ENCODE measurements at regions not wholly inside any gene's neighbourhood (a gene's known extent, or its start where the extent isn't known, plus 50 kb on each side); places are given as distances from the start of the nearest gene placed in this dataset.

- peaks cover 49% of the 10 kb centered on the region for H3K27me3 Mint-ChIP-seq (ENCODE audit: low read depth)
- intact Hi-C loops (cut with micrococcal nuclease) = loop anchor here (5.0 kb wide), 1 partner anchor 219 kb away; no protein-coding TSS in a partner anchor
- H3K9me3 Mint-ChIP-seq = no peaks in the 10 kb centered on the region
These were observed 293.9 kb downstream of the ZSWIM6 start for GRCh38 chr5:61625681-61626621.

GRCh38 chr5:61626639-61627282 is 294.7 kb downstream of the ZSWIM6 start:
- Mint-ChIP-seq H3K27me3 (ENCODE audit: low read depth) (peaks cover 49% of the 10 kb centered on the region), H3K4me3 (ENCODE audit: low read depth) (no peak overlapping the region), H3K27ac (no peak overlapping the region), H3K36me3 (ENCODE audit: low read depth) (no peaks in the 10 kb centered on the region), H3K9me3 (no peaks in the 10 kb centered on the region), H3K4me1 (ENCODE audit: low read depth) (peaks cover 2% of the 10 kb centered on the region)
- no peak for DNase-seq (ENCODE audit: low spot score)
- intact Hi-C loops (cut with micrococcal nuclease) = loop anchor here (5.0 kb wide), 1 partner anchor 219 kb away; no protein-coding TSS in a partner anchor

More at GRCh38 chr5:61625681-61626621, 293.9 kb downstream of the ZSWIM6 start:
- H3K4me1 Mint-ChIP-seq (ENCODE audit: low read depth) = peaks cover 2% of the 10 kb centered on the region
- no peak overlapping the region for H3K4me3 Mint-ChIP-seq (ENCODE audit: low read depth)
- H3K27ac Mint-ChIP-seq = no peak overlapping the region
- no peaks in the 10 kb centered on the region for H3K36me3 Mint-ChIP-seq (ENCODE audit: low read depth)
- DNase-seq (ENCODE audit: low spot score) = no peak

- H3K36me3 Mint-ChIP-seq (ENCODE audit: low read depth) = no peaks in the 10 kb centered on the region
- peaks cover 2% of the 10 kb centered on the region for H3K4me1 Mint-ChIP-seq (ENCODE audit: low read depth)
- H3K27me3 Mint-ChIP-seq (ENCODE audit: low read depth) = peaks cover 45% of the 10 kb centered on the region
- H3K27ac Mint-ChIP-seq = no peak overlapping the region
- DNase-seq (ENCODE audit: low spot score) = no peak
- H3K9me3 Mint-ChIP-seq = no peaks in the 10 kb centered on the region
- intact Hi-C loops (cut with micrococcal nuclease) = loop anchor here (5.0 kb wide), 1 partner anchor 220 kb away; no protein-coding TSS in a partner anchor
- H3K4me3 Mint-ChIP-seq (ENCODE audit: low read depth) = no peak overlapping the region
These were observed 295.5 kb downstream of the ZSWIM6 start for GRCh38 chr5:61627531-61627930.

GRCh38 chr5:61630908-61631307 is 298.9 kb downstream of the ZSWIM6 start:
- H3K27me3 Mint-ChIP-seq (ENCODE audit: low read depth) = peaks cover 34% of the 10 kb centered on the region
- H3K9me3 Mint-ChIP-seq = no peaks in the 10 kb centered on the region
- no peak for DNase-seq (ENCODE audit: low spot score)
- H3K4me1 Mint-ChIP-seq (ENCODE audit: low read depth) = peaks cover 2% of the 10 kb centered on the region
- no peak overlapping the region for H3K4me3 Mint-ChIP-seq (ENCODE audit: low read depth)
- intact Hi-C loops (cut with micrococcal nuclease) = no loop called here
- H3K36me3 Mint-ChIP-seq (ENCODE audit: low read depth) = no peaks in the 10 kb centered on the region
- H3K27ac Mint-ChIP-seq = no peak overlapping the region

- Mint-ChIP-seq H3K27ac (no peak overlapping the region), H3K27me3 (ENCODE audit: low read depth) (peaks cover 34% of the 10 kb centered on the region), H3K9me3 (no peaks in the 10 kb centered on the region), H3K4me1 (ENCODE audit: low read depth) (peaks cover 2% of the 10 kb centered on the region), H3K36me3 (ENCODE audit: low read depth) (no peaks in the 10 kb centered on the region), H3K4me3 (ENCODE audit: low read depth) (no peak overlapping the region)
- DNase-seq (ENCODE audit: low spot score) = no peak
- intact Hi-C loops (cut with micrococcal nuclease) = no loop called here
These were observed 299.4 kb downstream of the ZSWIM6 start for GRCh38 chr5:61631438-61631941.

- intact Hi-C loops (cut with micrococcal nuclease) = no loop called here
- peaks cover 2% of the 10 kb centered on the region for H3K4me1 Mint-ChIP-seq (ENCODE audit: low read depth)
- H3K4me3 Mint-ChIP-seq (ENCODE audit: low read depth) = no peak overlapping the region
- no peak overlapping the region for H3K27ac Mint-ChIP-seq
- H3K9me3 Mint-ChIP-seq = no peaks in the 10 kb centered on the region
- H3K36me3 Mint-ChIP-seq (ENCODE audit: low read depth) = no peaks in the 10 kb centered on the region
- peaks cover 28% of the 10 kb centered on the region for H3K27me3 Mint-ChIP-seq (ENCODE audit: low read depth)
- DNase-seq (ENCODE audit: low spot score) = no peak
These were observed 300.0 kb downstream of the ZSWIM6 start for GRCh38 chr5:61632064-61632463.

GRCh38 chr5:61635271-61635670 is 303.2 kb downstream of the ZSWIM6 start:
- DNase-seq (ENCODE audit: low spot score) = no peak
- H3K36me3 Mint-ChIP-seq (ENCODE audit: low read depth) = no peaks in the 10 kb centered on the region
- H3K27me3 Mint-ChIP-seq (ENCODE audit: low read depth) = peaks cover 12% of the 10 kb centered on the region
- H3K9me3 Mint-ChIP-seq = no peaks in the 10 kb centered on the region
- intact Hi-C loops (cut with micrococcal nuclease) = no loop called here
- H3K27ac Mint-ChIP-seq = no peak overlapping the region
- H3K4me3 Mint-ChIP-seq (ENCODE audit: low read depth) = no peak overlapping the region
- H3K4me1 Mint-ChIP-seq (ENCODE audit: low read depth) = no peaks in the 10 kb centered on the region

- Mint-ChIP-seq H3K27me3 (ENCODE audit: low read depth) (peaks cover 15% of the 10 kb centered on the region), H3K27ac (no peak overlapping the region), H3K4me1 (ENCODE audit: low read depth) (no peaks in the 10 kb centered on the region), H3K9me3 (no peaks in the 10 kb centered on the region), H3K36me3 (ENCODE audit: low read depth) (no peaks in the 10 kb centered on the region), H3K4me3 (ENCODE audit: low read depth) (no peak overlapping the region)
- DNase-seq (ENCODE audit: low spot score) = no peak
- intact Hi-C loops (cut with micrococcal nuclease) = no loop called here
These were observed 305.5 kb downstream of the ZSWIM6 start for GRCh38 chr5:61637566-61637965.

- Mint-ChIP-seq H3K36me3 (ENCODE audit: low read depth) (no peaks in the 10 kb centered on the region), H3K27ac (no peak overlapping the region)
- intact Hi-C loops (cut with micrococcal nuclease) = no loop called here
These were observed 306.4 kb downstream of the ZSWIM6 start for GRCh38 chr5:61638476-61638875.

GRCh38 chr5:61640179-61641021 is 308.3 kb downstream of the ZSWIM6 start:
- Mint-ChIP-seq H3K9me3 (no peaks in the 10 kb centered on the region), H3K4me3 (ENCODE audit: low read depth) (no peak overlapping the region), H3K27ac (no peak overlapping the region), H3K27me3 (ENCODE audit: low read depth) (peaks cover 12% of the 10 kb centered on the region), H3K4me1 (ENCODE audit: low read depth) (no peaks in the 10 kb centered on the region), H3K36me3 (ENCODE audit: low read depth) (no peaks in the 10 kb centered on the region)
- intact Hi-C loops (cut with micrococcal nuclease) = no loop called here
- DNase-seq (ENCODE audit: low spot score) = no peak

More at GRCh38 chr5:61638476-61638875, 306.4 kb downstream of the ZSWIM6 start:
- H3K4me3 Mint-ChIP-seq (ENCODE audit: low read depth) = no peak overlapping the region
- DNase-seq (ENCODE audit: low spot score) = no peak
- H3K27me3 Mint-ChIP-seq (ENCODE audit: low read depth) = peaks cover 15% of the 10 kb centered on the region
- H3K9me3 Mint-ChIP-seq = no peaks in the 10 kb centered on the region
- no peaks in the 10 kb centered on the region for H3K4me1 Mint-ChIP-seq (ENCODE audit: low read depth)

GRCh38 chr5:61641748-61642565 is 309.9 kb downstream of the ZSWIM6 start:
- DNase-seq (ENCODE audit: low spot score) = no peak
- intact Hi-C loops (cut with micrococcal nuclease) = no loop called here
- Mint-ChIP-seq H3K4me3 (ENCODE audit: low read depth) (no peak overlapping the region), H3K27ac (no peak overlapping the region), H3K36me3 (ENCODE audit: low read depth) (no peaks in the 10 kb centered on the region), H3K4me1 (ENCODE audit: low read depth) (no peaks in the 10 kb centered on the region), H3K9me3 (no peaks in the 10 kb centered on the region), H3K27me3 (ENCODE audit: low read depth) (peaks cover 9% of the 10 kb centered on the region)

GRCh38 chr5:61647672-61648071 is 315.6 kb downstream of the ZSWIM6 start:
- DNase-seq (ENCODE audit: low spot score) = no peak
- Mint-ChIP-seq H3K27me3 (ENCODE audit: low read depth) (peaks cover 3% of the 10 kb centered on the region), H3K4me1 (ENCODE audit: low read depth) (no peaks in the 10 kb centered on the region), H3K4me3 (ENCODE audit: low read depth) (no peak overlapping the region), H3K36me3 (ENCODE audit: low read depth) (no peaks in the 10 kb centered on the region), H3K27ac (no peak overlapping the region), H3K9me3 (no peaks in the 10 kb centered on the region)
- intact Hi-C loops (cut with micrococcal nuclease) = no loop called here

All from activated T-helper 2 cell treated with anti-CD3 and anti-CD28 coated beads, Interferon-gamma antibody, Interleukin-2, Interleukin-4, amounts not matched to agents 10 μg/mL and 5 μg/mL and 100 μg/mL, durations not matched to agents 14 hours and 24 hours and 36 hours (primary cell).